NT2/D1 (cell line): ENCODE measurements at regions not wholly inside any gene's neighbourhood (a gene's known extent, or its start where the extent isn't known, plus 50 kb on each side); places are given as distances from the start of the nearest gene placed in this dataset.

Experiments used
- YY1 ChIP-seq: IDR thresholded peaks from 2 replicates; pipeline ENCODE4 v1.6.1; 2011; ENCODE audit not compliant: insufficient read length, insufficient read depth
- ZNF274 ChIP-seq: IDR thresholded peaks from 2 replicates; pipeline ENCODE4 v1.6.1; 2011; ENCODE audit warnings: mild to moderate bottlenecking, low read depth, low read length

DNA sequence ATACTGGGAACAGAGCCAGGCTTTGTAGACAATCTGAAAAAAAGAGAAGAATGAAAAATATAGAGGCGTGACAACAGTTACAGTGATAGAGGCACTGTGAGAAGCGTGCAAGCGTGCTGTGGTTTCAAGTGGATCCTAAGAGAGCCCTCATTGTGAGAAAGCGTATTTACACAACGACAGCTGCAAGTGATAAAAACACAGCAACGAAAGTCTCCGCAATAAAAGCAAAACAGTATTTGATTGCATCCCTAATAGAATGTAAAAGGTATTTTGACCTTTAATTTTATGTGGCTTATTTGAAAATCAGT is 642.7 kb upstream of the ARGLU1 start:
- TF ChIP-seq YY1, result no peak
- TF ChIP-seq ZNF274, result no peak
